Fibroblast of lung (primary cell): ENCODE measurements at regions not wholly inside any gene's neighbourhood (a gene's known extent, or its start where the extent isn't known, plus 50 kb on each side); places are given as distances from the start of the nearest gene placed in this dataset.

ENCODE experiments used
- EZH2 ChIP-seq: IDR thresholded peaks from 2 replicates; pipeline ENCODE4 v1.5.1; 2012; ENCODE audit warnings: low read length, control low read depth, mild to moderate bottlenecking; ENCODE audit errors: missing control alignments
- TF ChIP-seq, protein P1 (sequence below), 2 donors: IDR thresholded peaks in 1 of 2; conservative IDR thresholded peaks in 1 of 2; 1 replicate in 1 of 2; 2 replicates in 1 of 2; pipeline ENCODE4 v1.5.1; 2011 to 2012; ENCODE audit warnings: low read length in 2 of 2, control low read depth in 1 of 2, inconsistent platforms in 1 of 2, low read depth in 1 of 2, mild to moderate bottlenecking in 1 of 2

DNA sequence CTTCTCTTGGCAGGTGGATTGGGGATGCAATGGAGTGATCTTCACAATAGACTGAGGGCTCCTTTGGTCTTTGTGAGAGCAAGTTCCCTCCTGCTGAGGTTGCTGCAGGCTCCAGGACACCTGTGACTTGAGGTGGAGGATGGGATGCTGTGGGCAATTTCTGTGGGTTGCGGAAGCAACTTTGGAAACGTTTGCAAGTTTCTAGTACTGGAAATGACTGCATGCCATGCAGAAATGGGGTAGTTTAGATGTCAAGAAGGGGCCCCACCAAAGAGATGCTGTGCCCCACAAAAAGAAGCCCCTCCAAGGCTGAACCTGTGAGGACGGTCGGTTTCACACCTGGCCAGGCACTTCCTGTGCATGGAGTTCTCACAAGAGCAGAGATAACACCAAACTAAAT, 80.4 kb upstream of the XCR1 start:
- TF ChIP-seq, protein P1, sequence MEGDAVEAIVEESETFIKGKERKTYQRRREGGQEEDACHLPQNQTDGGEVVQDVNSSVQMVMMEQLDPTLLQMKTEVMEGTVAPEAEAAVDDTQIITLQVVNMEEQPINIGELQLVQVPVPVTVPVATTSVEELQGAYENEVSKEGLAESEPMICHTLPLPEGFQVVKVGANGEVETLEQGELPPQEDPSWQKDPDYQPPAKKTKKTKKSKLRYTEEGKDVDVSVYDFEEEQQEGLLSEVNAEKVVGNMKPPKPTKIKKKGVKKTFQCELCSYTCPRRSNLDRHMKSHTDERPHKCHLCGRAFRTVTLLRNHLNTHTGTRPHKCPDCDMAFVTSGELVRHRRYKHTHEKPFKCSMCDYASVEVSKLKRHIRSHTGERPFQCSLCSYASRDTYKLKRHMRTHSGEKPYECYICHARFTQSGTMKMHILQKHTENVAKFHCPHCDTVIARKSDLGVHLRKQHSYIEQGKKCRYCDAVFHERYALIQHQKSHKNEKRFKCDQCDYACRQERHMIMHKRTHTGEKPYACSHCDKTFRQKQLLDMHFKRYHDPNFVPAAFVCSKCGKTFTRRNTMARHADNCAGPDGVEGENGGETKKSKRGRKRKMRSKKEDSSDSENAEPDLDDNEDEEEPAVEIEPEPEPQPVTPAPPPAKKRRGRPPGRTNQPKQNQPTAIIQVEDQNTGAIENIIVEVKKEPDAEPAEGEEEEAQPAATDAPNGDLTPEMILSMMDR (conservative IDR thresholded peaks at IDR 0.05 in 1 of 2, IDR thresholded peaks at IDR 0.05 in 1 of 2; ENCODE audit: low read depth in 1 of 2, low read length in 2 of 2) = no peak
- TF ChIP-seq EZH2 = no peak
